Mucosa of descending colon (tissue), 3 donors: ENCODE measurements at regions not wholly inside any gene's neighbourhood (a gene's known extent, or its start where the extent isn't known, plus 50 kb on each side); places are given as distances from the start of the nearest gene placed in this dataset.

Experiments used
- ATAC-seq: fragments of 200-7000 bp; cut with Tn5 transposase; one replicate; pipeline ENCODE4 v1.9.1; 2020; ENCODE audit warnings: mild to moderate bottlenecking, moderate library complexity
- DNase-seq, 3 donors: peaks; one replicate each; pipeline ENCODE4 v3.0.0-alpha.2; 2020
- H3K36me3 ChIP-seq: fragments of 200-600 bp; one replicate; pipeline ENCODE4 v1.8.0; 2021; ENCODE audit warnings: low read depth, mild to moderate bottlenecking
- H3K4me1 ChIP-seq: fragments of 200-600 bp; one replicate; pipeline ENCODE4 v1.8.0; 2021; ENCODE audit warnings: low read depth, mild to moderate bottlenecking
- H3K4me3 ChIP-seq: fragments of 200-600 bp; one replicate; pipeline ENCODE4 v1.8.0; 2021; ENCODE audit warnings: mild to moderate bottlenecking
- H3K9me3 ChIP-seq: fragments of 200-600 bp; one replicate; pipeline ENCODE4 v1.8.0; 2021; ENCODE audit warnings: mild to moderate bottlenecking
- intact Hi-C, 2 donors: fragments of 100-400 bp; cut with DNase I in 1 of 2; cut with micrococcal nuclease in 1 of 2; formaldehyde crosslinking; loops; one replicate each; pipeline versions ENCODE4 v1.11.0 to v1.11.1; 2022; cut with DNase I, micrococcal nuclease
- TF ChIP-seq, protein P1 (sequence below): fragments of 200-600 bp; IDR thresholded peaks from one replicate; pipeline ENCODE4 v1.8.0; 2022; ENCODE audit warnings: antibody characterized with exemption, mild to moderate bottlenecking
- donor health status: DM: no; HTN: no; CAD: no; lungs with moderate emphysema.
- donor health status: DM: no; HTN: no; CAD: no.
- donor health status: DM: no; HTN: yes; CAD: no.

DNA sequence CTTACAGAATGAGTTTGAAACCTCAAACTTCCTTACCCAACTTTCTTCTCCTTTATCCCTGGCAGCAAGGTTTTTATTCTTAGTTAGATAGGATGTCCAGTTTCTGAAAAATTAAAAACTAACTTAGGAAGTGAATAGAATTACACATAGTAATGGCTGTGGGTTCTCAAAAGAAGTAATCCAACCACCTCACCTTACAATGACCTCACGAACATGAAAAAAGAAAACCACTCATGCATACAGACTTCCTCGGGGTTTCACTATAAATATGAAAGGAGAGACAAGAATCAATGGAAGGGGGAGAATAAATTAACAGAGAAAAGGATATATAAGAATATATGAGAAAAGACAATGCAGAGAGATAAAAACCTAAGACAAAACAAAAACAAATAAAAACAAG is 1044.3 kb upstream of the KLHL29 start:
- DNase-seq: no peak
- intact Hi-C loops: no loop called here
- Histone ChIP-seq H3K9me3 (no peaks in the 10 kb centered on the region), H3K4me1 (no peaks in the 10 kb centered on the region), H3K36me3 (no peaks in the 10 kb centered on the region), H3K4me3 (no peak overlapping the region)
- TF ChIP-seq, protein P1, sequence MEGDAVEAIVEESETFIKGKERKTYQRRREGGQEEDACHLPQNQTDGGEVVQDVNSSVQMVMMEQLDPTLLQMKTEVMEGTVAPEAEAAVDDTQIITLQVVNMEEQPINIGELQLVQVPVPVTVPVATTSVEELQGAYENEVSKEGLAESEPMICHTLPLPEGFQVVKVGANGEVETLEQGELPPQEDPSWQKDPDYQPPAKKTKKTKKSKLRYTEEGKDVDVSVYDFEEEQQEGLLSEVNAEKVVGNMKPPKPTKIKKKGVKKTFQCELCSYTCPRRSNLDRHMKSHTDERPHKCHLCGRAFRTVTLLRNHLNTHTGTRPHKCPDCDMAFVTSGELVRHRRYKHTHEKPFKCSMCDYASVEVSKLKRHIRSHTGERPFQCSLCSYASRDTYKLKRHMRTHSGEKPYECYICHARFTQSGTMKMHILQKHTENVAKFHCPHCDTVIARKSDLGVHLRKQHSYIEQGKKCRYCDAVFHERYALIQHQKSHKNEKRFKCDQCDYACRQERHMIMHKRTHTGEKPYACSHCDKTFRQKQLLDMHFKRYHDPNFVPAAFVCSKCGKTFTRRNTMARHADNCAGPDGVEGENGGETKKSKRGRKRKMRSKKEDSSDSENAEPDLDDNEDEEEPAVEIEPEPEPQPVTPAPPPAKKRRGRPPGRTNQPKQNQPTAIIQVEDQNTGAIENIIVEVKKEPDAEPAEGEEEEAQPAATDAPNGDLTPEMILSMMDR: no peak
- ATAC-seq: no peak

DNA sequence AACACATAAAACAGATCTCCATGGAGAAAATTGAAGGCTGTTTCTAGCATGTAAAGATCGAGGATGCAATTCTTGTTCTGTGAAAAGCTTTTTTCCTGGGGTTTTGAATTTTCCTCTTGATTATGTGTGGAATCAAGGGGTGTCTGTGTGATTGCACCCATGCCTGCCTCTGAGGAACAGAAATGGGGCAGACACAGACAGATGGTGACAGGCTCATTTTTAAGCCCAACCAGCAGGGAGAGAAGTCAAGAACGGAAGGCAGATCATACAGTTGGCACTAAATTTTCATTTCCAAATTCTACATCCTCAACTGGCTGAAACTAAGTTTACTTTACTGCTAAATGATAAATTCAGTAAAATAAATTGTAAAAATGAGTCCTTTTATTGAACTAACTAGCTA is 1037.7 kb upstream of the KLHL29 start:
- H3K36me3 ChIP-seq: no peaks in the 10 kb centered on the region
- intact Hi-C loops: no loop called here
- TF ChIP-seq, protein P1: no peak
- H3K9me3 ChIP-seq: no peaks in the 10 kb centered on the region
- H3K4me3 ChIP-seq: no peak overlapping the region
- H3K4me1 ChIP-seq: no peaks in the 10 kb centered on the region
- DNase-seq: no peak
- ATAC-seq: no peak

DNA sequence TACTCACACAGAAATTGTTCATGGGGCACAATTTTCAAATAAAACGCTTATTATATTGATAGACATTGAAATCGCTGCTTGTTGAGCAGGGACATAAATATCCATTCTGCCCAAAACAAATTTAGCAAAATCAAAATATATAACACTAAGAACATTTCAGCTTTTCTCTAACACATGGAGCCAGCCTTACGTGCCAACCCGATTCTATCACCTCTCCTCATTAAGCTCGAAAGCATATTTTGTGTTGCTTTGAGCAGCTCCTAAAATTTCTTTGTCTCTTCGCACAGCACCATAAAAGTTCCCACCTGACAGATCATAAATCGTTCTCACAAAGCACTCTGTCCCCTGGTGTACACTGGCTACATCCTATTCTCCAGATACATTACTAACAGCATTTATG is 1034.4 kb upstream of the KLHL29 start:
- H3K4me1 ChIP-seq: no peaks in the 10 kb centered on the region
- H3K4me3 ChIP-seq: no peak overlapping the region
- ATAC-seq (no peak), DNase-seq (no peak)
- no peaks in the 10 kb centered on the region for H3K36me3 ChIP-seq
- intact Hi-C loops: no loop called here
- H3K9me3 ChIP-seq: no peaks in the 10 kb centered on the region
- TF ChIP-seq, protein P1: no peak

DNA sequence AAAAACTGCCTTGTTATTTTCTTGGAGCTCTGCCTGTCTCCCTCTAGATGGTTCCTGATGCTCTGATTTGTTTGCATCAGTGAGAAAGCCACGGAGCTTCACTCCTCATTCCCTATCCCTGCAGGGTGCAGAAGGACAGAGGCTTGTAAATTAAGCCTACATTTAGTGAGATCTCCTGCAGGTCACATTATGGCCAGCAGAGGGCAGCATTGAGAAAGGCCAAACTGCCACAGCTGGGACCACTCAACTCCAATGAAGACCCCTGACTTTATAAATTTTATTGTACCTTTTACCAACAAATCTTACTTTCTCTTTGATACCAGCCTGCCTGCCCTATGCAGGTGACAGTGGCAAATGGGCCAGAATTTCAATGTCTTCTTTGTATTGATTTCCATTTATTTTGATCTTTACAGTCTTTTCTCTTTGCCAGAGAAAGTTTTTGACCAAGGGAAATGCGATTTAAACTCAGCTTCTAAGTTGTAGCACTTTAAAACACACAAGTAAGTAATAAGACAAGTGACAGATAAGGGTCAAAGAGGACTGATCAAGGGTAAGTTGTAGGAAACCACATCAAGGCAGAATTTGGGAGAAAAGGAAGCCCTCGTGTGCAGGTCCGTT is 1029.1 kb upstream of the KLHL29 start:
- intact Hi-C loops: no loop called here
- peak in 2 of 3 donors; percentile 38 to 79 for DNase-seq
- Histone ChIP-seq H3K4me1 (no peaks in the 10 kb centered on the region), H3K36me3 (no peaks in the 10 kb centered on the region), H3K9me3 (no peaks in the 10 kb centered on the region), H3K4me3 (no peak overlapping the region)
- TF ChIP-seq, protein P1: peak; percentile 63
- ATAC-seq: peak; percentile 47

DNA sequence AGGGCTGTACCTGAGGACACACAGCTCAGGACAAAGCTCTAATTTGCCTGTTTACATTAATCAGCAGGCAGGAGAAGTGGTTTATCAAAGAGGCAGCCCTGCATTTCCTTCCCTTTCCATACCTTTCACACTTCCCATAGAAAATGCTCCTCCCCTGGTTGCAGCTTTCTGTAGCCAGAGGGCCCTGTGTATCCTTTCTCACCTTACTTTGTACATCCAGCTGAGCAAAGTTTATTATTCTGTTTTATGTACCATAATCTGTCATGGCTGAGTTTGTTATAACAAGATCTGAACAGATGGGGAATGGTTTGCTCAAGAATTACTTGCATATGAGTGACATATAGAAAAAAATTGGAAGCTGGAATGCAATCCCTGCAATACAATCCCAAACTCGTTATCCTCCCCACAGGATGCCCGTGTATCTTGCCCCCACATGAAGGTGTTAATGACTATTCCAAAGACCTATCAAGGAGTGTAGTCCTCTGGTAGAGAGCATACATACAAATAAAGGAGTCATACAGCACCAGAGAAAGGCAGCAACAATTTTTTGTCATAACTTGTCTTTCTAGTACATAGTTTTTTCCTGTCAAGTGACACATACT is 1025.8 kb upstream of the KLHL29 start:
- no peaks in the 10 kb centered on the region for H3K36me3 ChIP-seq
- ATAC-seq: no peak
- H3K4me3 ChIP-seq: no peak overlapping the region
- no peaks in the 10 kb centered on the region for H3K4me1 ChIP-seq
- TF ChIP-seq, protein P1: no peak
- no peak for DNase-seq
- intact Hi-C loops: no loop called here
- H3K9me3 ChIP-seq: no peaks in the 10 kb centered on the region
